WTC11 (cell line): ENCODE measurements at regions not wholly inside any gene's neighbourhood (a gene's known extent, or its start where the extent isn't known, plus 50 kb on each side); places are given as distances from the start of the nearest gene placed in this dataset.

Experiments used
- ATF2 ChIP-seq: sonication (generic); formaldehyde crosslinking; IDR thresholded peaks from 2 replicates; pipeline ENCODE4 v1.8.1; 2022; ENCODE audit warnings: low read depth, missing genetic modification reagents, borderline replicate concordance
- CTCF ChIP-seq: fragments of 200-600 bp; IDR thresholded peaks from 2 replicates; pipeline ENCODE4 v1.8.0; 2022; ENCODE audit warnings: antibody characterized with exemption

GRCh38 chr13:82674546-82674945 is 1207.7 kb downstream of the SLITRK1 start:
- TF ChIP-seq ATF2 (CRISPR knock-in tag) (no peak), CTCF (no peak)
